SW 1271 (cell line): ENCODE measurements at regions not wholly inside any gene's neighbourhood (a gene's known extent, or its start where the extent isn't known, plus 50 kb on each side); places are given as distances from the start of the nearest gene placed in this dataset.
"Not testable (repeated sequence)": the region's sequence is repeated elsewhere in the genome, so short reads cannot be mapped to it uniquely, and the experiment has no call there.

Source experiments
- DNase-seq, 2 experiments: peaks; one replicate each; lab custom pipeline; 2025; lab: John Stamatoyannopoulos, UW

DNA sequence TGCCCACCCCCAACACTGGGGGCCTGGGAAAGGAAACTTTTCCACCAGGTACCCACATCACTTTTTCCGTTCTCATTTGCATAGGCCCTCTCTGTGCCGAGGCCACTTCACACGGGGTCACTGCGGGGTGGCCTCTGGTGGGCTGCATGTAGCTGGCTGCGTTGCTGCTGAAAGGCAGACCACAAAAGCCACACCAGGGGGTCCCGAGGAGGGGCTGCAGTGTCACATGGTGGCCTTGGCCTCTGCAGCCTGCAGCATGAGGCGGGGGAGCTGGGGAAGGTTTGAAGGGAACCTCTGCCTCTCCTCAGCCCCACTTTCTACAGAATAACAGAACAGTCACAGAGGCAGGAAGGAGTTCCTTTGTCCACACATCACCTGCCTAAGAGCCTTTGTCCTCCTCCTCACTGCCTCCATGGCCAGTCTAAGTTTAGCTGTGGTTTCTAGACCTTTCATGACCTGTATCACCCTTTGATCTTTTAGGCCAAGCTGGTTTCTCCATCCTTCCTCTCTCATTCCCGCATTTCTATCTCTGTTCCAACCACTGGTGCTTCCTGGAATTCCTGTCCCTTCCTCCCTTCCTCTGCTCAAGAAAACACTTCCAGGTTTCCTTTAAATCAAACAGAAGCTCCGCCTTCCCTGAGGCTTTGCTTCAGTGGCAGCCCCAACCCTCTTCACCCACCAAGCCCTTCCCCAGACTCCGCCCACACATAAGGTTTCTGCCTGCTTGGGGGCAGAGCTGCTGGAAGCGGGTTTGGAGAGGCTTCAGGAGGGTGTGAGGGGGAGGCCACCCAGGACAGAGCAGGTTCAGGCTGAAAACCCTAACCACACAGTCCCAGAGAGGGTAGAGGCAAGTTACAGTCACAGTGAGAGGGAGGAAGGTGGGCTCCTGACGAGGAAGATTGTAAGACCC lies 150.7 kb upstream of the TLE3 start:
- DNase-seq = no peak

DNA sequence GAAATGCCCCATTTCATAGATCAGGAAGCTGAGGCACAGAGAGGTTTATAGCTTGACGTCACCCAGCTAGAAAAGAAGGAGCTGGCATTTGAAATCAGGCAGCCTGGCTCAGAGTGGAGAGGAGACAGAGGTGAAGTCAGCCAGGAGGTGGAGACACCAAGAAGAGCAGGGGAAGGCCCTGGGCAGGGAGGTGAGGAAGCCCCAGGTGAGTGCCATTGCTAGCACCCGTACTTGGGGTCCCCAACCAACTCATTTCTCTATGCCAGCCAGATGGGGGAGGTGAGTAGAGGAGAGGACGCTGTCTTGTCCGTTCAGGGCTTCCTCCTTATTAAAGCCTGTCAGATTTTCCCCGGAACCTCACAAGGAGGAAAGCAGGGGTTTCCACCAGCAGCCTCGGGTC lies 149.6 kb upstream of the TLE3 start:
- DNase-seq = no peak

- no peak for DNase-seq
Measured at GRCh38 chr15:70246623-70247220, 149.0 kb upstream of the TLE3 start.

GRCh38 chr15:70245932-70246622 lies 148.4 kb upstream of the TLE3 start:
- no peak for DNase-seq

DNA sequence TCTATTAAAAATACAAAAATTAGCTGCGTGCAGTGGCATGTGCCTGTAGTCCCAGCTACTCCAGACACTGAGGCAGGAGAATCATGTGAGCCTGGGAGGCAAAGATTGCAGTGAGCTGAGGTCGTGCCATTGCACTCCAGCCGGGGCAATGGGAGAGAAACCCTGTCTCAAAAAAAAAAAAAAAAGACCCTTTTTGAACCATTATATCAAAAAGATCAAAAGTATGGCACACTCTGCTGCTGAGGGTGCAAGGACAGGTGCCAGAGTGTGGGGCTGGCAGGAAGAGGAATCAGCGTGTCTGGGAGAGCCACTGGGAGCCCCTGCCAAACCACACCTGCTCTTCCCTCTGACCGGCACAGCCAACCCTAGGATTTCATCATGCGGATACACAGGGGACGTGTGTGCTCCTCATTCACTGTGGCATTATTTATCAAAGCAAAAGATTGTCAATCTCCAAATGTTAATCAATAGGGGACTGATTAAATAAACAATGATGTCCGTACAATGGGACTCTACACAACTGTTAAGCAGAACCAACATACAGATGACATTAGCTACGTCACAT lies 147.3 kb upstream of the TLE3 start:
- no peak for DNase-seq

GRCh38 chr15:70243686-70244540 lies 146.2 kb upstream of the TLE3 start:
- DNase-seq = no peak

DNA sequence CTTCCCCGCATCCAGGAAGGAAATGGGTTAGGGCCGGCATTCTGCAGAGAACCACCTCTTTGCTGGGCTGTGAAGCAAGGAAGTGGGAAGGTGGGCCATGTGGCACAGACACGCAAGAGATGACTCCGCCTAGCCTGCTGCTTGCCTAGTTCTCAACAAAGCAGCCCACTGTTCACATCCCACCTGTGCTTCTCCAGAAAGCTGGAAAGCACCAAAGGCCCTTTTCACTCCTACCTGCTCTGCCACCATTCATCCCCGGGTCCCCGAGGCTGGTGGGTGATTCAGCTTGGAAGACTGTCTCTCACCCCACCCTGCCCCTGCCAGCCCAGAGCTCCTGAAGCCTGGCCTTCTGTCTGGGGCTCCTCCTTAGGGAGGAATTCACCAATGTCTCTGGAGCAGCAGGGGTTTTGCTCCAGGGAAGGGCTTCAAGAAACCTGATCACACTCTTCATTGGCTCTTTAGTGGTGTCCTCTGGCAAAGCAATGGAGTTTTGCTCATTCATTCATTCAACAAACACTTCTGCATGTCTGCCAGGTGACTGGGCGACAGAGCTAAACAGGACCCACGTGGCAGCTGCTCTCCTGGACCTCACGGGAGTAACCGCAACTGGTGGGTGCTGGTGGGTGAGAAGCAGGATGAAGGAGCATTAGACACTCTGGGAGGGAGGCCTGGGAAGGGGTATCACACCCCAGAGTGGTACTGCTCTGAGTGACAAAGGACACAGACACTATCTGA lies 145.4 kb upstream of the TLE3 start:
- no peak for DNase-seq

DNA sequence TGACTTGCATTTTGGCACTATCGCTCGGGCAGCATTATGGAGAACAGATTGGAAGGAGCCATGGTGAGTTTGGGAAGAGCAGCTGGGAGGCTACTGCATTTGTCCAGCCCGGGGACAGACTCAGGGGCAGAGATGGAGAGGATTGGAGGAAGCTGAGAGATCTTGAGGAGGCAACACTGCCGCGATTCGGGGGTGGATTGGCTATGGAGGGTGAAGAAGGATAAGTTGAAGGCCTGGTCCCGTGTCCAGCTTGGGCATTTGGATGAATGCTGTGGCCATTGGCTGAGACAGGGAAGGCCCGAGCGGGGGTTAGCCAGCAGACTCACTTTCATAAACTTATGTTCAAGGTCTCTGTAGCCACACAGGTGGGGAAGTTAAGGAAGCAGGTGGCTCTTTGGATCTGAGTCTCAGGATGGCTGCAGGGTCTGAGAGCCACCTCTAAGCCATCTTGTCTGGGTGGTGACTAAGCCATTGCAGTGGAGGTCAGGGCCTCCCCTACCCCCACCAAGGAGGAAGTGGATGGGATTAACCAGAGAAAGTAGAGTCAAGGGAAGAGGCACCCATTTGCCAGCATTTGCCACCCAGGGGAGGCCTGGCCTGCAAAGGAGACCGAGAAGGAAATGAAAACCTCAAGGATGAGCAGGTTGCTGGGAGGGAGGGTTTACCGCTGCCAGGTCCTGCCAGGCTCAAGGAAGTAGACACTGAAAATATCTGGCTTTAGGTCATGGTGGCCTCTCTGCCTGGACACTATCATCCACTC lies 144.0 kb upstream of the TLE3 start:
- no peak for DNase-seq

DNA sequence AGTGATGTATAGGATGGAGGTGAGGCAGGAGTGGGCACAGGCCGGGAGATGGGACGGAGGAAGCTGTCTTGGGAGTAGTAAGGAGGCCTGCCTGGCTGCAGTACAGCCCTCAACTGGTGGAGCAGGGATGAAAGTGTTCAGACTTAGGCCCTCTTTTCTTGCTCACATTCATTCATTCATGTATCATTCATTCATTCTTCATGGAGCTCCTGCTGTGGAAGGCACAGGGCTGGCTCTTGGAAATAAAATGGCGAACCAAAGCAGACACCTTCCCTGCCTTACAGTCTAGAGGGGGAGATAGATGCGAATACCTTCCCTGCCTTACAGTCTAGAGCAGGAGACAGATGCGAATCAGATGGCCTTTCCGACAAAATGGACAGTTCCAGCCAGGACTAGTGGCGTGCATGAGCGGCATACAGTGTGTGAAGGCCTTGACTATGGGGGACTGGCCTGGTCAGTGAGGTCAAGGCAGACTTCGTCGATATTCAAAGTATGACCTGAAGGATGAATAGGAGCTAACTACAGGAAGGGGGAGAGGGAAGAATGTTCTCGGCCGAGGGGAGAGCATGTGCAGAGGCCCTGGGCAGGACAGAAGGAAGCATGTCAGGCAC lies 143.2 kb upstream of the TLE3 start:
- DNase-seq = no peak

DNA sequence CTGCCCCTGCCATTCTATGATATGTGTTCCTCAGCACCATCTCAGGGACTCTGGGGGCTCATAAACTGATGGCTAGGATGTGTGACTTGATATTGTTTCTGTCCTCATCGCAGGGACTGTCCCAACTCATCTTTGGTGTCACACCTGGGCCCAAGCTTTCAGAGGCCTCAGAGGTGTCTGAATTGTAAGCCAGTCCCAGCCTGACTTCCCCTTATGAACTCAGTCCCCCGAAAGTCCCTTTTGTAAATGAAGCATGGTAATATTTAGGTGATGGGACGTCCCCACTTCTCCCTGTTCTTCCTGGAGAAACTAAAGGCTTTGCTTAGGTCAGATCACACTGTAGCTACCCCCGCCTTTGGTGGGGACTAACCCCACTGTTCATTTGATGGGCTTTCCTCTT lies 142.4 kb upstream of the TLE3 start:
- no peak for DNase-seq

GRCh38 chr15:70238917-70239316 lies 141.2 kb upstream of the TLE3 start:
- no peak for DNase-seq

- DNase-seq = no peak
Measured at GRCh38 chr15:70237626-70238025, 139.9 kb upstream of the TLE3 start.

GRCh38 chr15:70236341-70237086 lies 138.8 kb upstream of the TLE3 start:
- no peak for DNase-seq

DNA sequence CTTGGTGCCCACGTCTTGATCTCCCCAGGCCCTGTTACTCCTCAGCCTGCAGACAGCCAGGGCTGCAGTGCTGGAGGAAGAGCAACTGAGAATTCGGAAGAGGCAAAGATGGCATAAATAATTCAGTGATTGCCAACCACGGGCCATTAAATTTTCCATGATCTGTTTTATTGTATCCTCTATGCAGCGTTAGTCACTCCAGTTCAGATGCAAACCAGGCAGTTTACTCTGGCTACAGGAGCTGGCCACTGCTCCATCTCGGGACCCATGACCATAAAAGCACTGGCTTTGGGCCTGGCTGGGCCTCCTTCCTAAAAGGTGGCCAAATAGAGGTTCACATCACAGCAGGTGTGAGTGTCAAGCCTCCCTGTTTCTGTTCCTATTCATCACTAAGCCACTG lies 137.6 kb upstream of the TLE3 start:
- no peak for DNase-seq

GRCh38 chr15:70234256-70234905 lies 136.7 kb upstream of the TLE3 start:
- DNase-seq = no peak

GRCh38 chr15:70231484-70231883 lies 133.8 kb upstream of the TLE3 start:
- no peak for DNase-seq

GRCh38 chr15:70227918-70228317 lies 130.2 kb upstream of the TLE3 start:
- not testable (repeated sequence) for DNase-seq

DNA sequence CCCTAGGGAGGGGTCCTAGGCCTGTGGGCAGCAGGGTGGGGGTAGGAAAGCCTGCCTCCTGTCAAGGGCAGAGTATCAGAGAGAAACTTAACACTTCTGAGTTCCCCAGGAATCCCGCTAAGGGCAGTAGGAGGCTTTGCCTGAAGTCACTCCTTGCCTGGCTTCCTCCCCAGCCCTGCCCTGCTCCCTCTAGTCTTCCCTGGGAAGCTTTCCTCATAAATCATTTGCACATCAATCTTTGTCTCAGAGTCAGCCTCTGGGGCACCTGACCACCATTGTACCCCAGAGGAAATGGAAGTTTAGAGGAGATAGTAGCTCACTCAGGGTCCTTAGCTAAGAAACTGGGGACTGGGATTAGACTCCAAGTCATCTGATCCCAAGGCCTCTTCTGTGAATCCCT lies 129.4 kb upstream of the TLE3 start:
- no peak for DNase-seq
